Globus pallidus (tissue), 1 donor: ENCODE measurements at regions not wholly inside any gene's neighbourhood (a gene's known extent, or its start where the extent isn't known, plus 50 kb on each side); places are given as distances from the start of the nearest gene placed in this dataset.
A peak's percentile ranks its signal among the peaks of the same experiment; 100 is the strongest.
"Not testable (repeated sequence)": the region's sequence is repeated elsewhere in the genome, so short reads cannot be mapped to it uniquely, and the experiment has no call there.

ENCODE experiments used
- DNase-seq: peaks from one replicate; pipeline ENCODE4 v3.0.0-alpha.2; 2015; ENCODE audit warnings: low spot score

DNA sequence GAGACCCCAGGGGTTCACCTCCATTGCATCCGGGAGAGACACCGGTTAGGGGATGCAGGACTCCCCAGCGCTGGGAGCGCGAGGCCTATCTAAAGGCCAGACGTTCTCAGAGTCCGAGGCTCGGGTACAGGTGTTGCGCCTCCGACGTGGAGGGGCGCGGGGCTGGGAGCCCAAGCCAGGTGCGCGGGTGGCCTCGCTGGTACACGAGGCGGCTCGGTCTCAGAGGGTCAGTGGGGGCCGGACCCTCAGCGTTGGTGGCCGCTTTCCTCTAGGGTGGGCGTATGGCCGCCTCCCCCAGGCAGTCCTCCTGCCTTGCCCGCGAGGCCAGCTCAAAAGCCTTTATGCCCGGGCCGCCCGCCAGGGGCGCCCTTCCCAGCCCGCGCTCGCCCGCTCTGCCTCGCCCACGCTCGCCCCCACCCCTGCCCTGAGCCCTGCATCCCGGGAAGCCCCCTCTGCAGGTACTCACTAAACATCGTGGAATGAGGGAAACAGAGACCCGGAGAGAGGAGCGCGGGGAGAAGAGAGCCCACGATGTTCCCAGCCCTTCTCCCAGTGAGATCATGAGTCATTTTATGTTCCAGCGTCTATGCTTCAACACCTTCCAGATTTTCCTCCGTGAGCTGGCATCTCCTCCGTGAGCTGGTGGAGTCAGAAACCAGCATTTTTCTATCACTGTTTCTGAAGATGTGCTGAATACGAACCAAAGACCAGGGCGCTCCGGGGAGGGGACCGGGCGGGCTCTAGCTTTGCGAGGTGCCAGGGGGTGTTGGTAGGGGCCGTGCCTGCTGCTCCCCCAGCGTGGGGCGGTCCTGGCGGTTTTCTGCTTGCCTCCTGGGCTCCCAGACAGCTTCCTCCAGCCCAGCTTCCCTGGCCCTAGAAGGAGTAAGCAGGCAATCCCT is 73.8 kb downstream of the DIO3 start:
- DNase-seq, result no peak

DNA sequence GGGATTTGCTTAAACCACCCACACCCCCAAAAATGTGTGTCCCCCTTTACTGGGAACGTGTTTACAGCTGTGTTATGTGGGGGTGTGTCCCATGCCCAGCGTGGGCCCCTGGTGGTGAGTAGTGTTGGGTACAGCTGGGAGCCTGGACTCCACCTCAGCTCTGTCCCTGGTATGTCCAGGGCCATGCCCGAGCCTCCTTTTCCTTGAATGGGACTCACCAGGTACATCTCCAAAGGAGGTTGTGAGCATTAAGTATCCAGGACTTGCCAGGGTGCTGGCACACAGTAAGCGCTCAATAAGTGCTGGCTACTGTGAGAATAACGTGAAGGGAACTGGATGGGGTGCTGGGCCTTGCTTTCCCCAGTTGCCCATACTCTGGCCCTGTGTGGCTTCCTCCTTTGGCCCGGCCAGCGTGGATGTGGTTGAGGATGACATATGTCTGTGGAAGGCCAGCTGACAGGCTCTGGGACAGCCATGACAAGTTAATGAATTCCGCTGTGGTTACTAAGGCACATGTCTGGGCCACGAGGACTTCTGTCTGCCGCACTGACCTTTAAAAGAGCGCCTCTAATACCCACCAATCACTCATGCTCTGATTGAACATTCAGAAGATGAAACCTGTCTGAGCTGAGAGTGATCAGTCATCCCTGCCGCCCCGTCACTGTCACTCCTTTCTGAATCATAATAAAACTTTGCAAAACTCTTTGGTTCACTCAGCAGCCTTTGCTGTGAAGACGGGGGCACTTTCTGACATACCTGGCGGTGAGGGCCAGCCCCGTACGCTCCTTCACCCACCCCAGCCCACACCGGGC is 74.7 kb downstream of the DIO3 start:
- DNase-seq, result no peak

DNA sequence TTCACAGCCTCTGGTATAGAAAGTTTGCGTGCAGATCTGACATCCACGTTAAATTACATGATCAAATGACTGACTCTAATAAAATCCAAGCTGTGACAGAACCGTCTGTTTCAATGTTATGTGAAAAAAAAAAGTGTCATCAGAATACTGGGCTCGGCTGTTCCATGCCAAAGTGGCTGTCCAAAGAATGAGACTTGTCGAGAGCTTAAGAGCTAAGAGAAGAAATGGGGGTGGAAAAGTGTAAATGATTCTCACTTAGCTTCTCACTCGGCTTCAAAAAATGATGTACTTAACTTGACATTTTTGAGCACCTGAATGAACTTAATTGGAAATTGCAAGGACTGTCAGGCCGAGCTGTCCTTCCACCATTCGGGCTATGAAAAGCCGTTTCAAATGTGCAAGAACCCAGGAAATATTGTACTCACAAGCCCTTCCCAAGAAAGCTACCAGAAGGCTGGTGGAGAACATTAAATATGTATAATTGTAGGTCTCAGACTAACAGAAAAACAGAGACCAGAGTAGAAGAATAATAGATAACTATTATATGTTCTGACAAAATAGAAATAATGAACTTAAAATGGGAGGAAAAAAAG is 78.0 kb downstream of the DIO3 start:
- no peak for DNase-seq

DNA sequence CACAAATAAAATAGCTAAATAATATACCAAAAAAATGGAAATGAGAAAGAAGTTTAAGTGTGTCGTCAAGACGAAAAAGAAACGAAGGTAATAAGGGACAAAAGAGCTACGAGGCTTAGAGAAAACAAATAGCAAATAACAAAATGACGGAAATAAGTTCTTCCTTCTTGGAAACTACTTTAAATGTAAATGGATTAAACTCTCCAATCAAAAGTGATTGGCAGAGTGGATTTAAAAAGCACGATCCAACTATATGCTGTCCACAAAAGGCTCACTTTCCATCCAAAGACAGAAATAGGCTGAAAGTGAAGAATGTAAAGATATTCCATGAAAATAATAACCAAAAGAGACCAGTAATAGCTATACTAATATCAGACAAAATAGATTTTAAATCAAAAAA is 82.4 kb downstream of the DIO3 start:
- DNase-seq, result no peak

DNA sequence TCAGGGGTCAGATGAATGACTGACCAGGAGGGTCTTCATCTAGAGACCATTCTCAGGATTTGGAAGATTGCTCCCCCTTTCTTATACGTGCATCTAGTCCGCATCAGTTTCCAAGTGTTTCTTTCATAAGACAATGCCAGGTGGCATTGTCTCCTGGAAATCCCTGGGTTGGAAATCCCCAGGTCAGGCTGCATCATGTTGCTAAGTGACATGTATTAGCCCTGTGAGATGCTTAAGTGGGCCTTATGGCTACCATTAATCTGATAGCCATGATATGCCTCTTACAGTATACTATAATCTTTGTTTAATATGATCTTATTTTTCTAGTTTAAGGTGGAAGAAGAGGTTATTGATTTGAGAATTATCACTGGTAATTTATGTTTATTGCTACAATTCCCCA is 92.8 kb downstream of the DIO3 start:
- no peak for DNase-seq

DNA sequence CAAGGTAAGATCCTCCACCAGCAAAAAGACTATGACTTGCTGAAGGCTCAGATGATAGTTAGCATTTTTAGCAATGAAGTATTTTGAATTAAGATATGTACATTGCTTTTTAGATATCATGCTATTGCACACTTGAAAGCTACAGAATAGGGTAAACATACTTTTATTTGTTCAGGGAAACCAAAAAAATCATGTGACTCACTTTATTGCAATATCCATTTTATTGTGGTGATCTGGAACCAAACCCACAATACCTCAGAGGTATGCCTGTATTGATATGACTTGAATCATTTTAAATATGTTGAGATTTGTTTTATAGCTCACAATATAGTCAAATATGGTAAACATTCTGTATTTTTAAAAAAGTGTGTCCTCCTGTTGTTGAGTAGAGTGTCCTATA is 96.1 kb downstream of the DIO3 start:
- no peak for DNase-seq

DNA sequence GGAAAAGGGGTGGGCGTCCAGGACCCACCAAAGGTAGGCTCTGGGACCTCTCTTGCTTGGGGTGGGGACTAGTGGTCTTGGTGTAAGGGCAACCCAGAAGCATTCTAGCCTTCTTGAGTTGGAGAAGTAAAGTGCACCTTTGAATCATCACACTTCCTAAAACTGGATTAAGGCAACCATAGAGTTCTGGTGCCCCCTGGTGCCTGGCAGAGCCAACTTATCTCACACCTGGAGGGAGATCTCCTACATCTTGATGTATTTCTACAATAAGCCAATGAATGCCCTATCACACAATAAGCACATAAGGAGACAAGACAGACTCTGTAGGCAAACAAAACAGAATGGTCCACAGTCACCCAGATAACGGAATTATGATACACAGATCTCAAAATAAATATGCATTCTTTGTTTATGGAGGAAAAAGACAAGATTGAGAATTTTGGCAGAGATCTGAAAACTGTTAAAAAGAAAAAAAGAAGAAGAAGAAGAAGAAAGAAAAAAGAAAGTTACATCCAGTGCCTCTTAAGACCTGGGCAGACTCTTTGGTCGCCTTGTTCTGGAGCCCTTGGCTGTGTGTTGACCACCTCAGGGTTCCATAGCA is 95.9 kb upstream of the PPP2R5C start:
- no peak for DNase-seq

DNA sequence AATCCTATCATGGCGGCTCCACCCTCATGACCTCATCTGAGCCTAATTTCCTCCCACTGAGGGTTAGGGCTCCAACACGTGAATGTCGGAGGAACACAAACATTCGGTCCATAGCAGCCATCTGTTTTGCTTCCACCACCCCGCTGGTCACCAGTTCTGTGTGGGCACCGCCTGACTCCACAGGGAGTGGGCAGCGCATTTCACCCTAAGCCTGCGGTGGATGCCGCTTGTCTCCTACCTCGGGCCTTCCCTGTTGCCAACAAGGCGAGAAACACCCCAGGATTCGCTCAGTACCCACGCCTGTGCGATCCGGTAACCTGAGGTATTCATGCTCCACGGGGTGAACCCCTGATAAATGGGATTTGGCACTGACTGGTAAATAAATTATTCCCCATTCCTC is 95.2 kb upstream of the PPP2R5C start:
- no peak for DNase-seq

DNA sequence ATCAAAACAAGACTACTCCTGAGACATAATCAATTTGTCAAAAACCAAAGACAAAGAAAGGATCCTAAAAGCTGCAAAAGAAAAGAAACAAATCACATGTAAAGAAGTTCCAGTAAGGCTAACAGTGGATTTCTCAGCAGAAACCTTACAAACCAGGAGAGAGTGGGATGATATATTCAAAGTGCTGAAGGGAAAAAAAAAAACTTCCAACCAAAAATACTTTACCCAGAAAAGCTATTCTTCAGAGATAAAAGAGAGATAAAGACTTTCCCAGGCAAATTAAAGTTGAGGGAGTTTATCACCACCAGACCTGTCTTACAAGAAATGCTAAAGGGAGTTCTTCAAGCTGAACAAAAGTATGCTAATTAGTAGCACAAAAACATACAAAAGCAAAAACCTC is 91.9 kb upstream of the PPP2R5C start:
- no peak for DNase-seq

DNA sequence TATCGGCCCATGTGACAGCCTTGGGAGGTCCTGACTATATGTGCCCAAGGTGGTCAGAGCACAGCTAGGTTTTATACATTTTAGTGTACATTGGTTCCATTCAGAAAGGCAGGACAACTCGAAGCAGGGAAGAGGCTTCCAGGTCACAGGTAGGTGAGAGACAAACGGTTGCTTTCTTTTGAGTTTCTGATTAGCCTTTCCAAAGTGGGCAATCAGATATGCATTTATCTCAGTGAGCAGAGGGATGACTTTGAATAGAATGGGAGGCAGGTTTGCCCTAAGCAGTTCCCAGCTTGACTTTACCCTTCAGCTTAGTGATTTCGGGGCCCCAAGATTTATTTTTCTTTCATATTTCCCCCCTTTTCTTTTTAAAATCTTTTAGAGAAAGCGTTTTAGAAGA is 87.6 kb upstream of the PPP2R5C start:
- DNase-seq, result no peak

DNA sequence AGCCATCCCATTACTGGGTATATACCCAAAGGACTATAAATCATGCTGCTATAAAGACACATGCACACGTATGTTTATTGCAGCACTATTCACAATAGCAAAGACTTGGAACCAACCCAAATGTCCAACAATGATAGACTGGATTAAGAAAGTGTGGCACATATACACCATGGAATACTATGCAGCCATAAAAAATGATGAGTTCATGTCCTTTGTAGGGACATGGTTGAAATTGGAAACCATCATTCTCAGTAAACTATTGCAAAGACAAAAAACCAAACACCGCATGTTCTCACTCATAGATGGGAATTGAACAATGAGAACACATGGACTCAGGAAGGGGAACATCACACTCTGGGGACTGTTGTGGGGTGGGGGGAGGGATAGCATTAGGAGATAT is 85.7 kb upstream of the PPP2R5C start:
- not testable (repeated sequence) for DNase-seq

DNA sequence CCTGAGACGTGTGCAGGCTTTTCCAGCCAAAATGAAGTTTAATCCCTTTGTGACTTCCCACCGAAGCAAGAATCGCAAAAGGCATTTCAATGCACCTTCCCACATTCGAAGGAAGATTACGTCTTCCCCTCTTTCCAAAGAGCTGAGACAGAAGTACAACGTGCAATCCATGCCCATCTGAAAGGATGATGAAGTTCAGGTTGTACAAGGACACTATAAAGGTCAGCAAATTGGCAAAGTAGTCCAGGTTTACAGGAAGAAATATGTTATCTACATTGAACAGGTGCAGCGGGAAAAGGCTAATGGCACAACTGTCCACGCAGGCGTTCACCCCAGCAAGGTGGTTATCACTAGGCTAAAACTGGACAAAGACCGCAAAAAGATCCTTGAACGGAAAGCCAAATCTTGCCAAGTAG is 83.6 kb upstream of the PPP2R5C start:
- DNase-seq, result not testable (repeated sequence)

DNA sequence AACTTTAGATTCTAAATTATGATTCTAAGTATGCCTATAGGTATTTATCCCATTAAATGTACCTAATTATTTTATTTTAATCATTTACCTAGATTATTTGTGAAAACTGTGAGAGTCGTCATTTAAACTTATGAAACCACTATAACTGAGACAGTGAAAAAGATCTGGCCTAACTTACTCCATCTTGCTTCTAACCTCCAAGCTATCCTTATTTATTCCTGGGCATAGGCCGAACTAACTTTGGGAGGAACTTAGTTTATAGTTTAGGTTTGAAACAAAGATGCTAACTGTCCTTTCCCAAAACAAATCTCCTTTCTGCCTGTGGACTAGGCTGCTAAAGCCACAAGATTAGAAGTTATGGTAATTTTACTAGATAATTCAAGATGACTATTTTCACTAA is 79.7 kb upstream of the PPP2R5C start:
- no peak for DNase-seq

DNA sequence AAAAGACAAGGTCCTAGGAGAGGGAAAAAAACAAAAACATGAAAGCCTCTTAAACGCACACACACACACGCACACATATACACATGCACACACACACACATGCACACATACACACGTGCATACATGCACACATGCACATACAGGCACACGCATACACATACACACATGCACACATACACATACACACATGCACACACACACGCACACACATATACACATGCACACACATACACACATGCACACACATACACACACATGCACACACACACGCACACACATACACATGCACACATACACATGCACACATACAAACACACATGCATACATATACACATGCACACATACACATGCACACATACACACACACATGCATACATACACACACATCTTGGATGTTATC is 78.1 kb upstream of the PPP2R5C start:
- DNase-seq, result no peak

DNA sequence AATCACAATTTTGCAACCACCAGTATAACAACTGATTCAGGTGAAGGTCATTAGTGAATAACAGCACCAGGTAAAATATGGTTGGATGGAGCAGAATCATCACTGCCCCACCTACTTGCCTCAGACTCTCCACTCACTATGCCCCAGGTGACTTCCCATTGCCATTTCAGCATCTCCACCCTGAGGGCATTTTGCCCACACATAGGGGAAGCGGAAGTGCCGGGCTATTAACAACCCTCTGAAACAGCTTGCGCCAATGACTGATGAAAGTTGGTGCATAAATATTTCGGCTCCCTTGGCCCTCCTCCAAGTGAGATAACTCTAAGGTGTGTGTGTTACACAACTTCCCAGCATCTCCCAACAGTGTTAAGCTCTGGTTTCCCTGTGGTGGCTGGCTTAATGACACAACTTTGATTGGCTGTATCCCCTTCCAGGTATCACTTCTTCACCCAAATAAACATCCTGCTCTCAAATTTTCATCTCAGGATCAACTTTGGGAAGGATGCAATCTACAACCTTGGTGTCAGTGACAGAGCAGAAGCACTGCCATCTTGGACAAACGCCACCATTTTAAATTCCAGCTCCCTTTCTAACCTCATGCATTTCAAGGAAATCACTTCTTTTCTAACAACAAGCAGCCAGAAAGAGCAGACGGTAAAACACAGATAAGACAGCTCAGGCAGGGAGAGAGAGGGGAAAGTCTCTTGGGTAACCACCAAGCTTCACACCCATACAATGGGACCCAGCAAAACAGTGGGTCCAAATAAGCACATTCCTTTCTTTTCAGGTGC is 73.6 kb upstream of the PPP2R5C start:
- DNase-seq, result no peak

DNA sequence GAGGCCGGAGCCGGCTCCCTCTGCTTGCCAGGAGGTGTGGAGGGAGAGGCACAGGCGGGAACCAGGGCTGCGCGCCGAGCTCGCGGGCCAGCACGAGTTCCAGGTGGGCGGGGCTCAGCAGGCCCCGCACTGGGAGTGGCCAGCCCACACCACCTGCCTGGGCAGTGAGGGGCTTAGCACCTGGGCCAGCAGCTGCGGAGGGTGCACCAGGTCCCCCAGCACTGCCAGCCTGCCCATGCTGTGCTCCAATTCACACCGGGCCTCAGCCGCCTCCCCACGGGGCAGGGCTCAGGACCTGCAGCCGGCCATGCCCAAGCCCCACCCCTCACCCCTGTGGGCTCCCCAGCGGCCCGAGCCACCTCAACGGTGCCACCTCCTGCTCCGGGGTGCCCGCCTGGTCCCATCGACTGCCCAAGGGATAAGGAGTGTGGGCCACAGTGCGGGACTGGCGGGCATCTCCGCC is 72.4 kb upstream of the PPP2R5C start:
- DNase-seq, result no peak

DNA sequence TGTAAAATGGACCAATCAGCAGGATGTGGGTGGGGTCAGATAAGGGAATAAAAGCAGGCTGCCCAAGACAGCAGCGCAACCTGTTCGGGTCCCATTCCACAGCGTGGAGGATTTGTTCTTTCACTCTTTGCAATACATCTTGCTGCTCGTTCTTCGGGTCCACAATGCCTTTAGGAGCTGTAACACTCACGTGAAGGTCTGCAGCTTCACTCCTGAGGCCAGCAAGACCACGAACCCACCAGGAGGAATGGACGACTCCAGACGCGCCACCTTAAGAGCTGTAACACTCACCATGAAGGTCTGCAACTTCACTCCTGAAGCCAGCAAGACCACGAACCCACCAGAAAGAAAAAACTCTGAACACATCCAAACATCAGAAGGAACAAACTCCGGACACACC is 71.5 kb upstream of the PPP2R5C start:
- not testable (repeated sequence) for DNase-seq

DNA sequence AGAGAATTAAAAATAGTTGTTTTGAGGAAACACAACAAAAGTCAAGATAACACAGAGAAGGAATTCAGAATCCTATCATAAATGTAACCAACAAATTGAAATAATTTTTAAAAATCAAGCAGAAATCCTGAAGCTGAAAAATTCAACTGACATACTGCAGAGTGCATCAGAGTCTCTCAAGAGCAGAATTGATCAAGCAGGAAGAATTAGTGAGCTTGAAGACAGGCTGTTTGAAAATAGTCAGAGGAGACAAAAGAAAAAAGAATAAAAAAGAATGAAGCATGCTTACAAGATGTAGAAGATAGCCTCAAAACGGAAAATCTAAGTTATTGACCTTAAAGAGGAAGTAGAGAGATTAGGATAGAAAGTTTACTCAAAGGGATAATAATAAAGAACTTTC is 65.8 kb upstream of the PPP2R5C start:
- no peak for DNase-seq

DNA sequence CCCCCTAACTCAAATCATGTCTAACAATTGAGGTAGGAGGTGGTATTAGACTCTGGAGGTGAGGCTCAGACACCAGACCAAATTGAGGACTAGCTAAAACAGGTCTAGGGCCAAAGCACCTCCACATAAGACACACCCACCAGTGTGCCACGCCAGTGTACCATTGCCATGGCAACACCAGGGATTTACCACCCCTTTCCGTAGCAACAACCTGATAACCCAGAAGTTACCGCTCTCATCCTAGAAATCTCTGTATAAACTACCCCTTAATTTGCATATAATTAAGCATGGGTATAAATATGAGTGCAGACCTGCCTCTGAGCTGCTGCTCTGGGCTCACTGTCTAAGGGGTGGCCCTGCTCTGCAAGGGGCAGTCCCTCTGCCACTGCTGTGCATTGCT is 57.4 kb upstream of the PPP2R5C start:
- no peak for DNase-seq

DNA sequence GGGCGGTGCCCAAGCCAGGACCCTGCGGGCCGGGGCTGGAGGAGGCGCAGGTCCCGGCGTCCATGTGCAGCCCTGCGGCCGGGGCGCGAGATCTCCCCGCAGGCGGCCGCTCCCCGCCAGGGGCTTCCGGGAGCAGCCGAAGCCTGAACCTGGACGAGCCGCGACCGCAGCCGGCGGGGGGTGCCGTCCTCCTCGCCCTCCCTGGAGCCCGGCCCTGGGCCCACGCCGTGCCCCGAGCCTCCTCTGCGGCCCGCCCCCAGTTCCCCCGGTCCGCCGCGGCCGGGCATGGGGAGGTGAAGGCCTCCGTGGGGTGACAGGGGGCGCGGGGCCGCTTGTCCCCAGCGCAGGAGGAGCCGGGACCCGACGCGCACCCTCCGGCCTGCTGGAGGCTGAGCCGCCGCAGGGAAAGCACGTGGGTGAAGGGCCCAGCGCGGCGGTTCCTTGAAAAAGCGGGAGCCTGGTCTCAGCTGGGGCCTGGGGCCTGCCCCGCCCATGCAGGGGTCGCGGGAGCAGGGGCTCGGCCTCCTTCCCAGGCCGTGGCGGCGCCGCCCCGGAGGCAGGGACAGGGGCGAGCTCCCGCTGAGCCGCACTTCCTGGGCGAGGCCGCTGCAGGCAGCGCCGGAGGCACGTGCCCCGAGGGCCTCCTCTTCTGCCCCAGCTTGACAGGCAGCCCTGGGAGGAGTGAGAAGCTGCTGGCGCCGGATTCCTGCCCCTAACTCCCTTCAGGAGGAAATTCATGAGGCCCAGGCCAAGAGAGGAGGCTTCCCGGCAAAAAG is 55.6 kb upstream of the PPP2R5C start:
- peak; percentile 6 for DNase-seq
